Ovary (tissue), 3 donors: ENCODE measurements at regions not wholly inside any gene's neighbourhood (a gene's known extent, or its start where the extent isn't known, plus 50 kb on each side); places are given as distances from the start of the nearest gene placed in this dataset.

Experiments
- EP300 ChIP-seq: sonication (generic); formaldehyde crosslinking; IDR thresholded peaks from one replicate; pipeline ENCODE4 v1.6.1; 2017; ENCODE audit warnings: antibody characterized with exemption
- POLR2A ChIP-seq: fragments of 450-650 bp; IDR thresholded peaks from one replicate; pipeline ENCODE4 v1.6.1; 2017; ENCODE audit warnings: antibody characterized with exemption, mild to moderate bottlenecking, moderate library complexity
- TF ChIP-seq, protein P1 (sequence below), 3 donors: fragments of 450-650 bp in 2 of 3; fragments of 200-600 bp in 1 of 3; IDR thresholded peaks; one replicate each; pipeline versions ENCODE4 v1.5.1 to v1.8.0; 2016 to 2022; ENCODE audit warnings: antibody characterized with exemption in 3 of 3, mild to moderate bottlenecking in 1 of 3
- donor health status: DM: no; HTN: no; CAD: no.

DNA sequence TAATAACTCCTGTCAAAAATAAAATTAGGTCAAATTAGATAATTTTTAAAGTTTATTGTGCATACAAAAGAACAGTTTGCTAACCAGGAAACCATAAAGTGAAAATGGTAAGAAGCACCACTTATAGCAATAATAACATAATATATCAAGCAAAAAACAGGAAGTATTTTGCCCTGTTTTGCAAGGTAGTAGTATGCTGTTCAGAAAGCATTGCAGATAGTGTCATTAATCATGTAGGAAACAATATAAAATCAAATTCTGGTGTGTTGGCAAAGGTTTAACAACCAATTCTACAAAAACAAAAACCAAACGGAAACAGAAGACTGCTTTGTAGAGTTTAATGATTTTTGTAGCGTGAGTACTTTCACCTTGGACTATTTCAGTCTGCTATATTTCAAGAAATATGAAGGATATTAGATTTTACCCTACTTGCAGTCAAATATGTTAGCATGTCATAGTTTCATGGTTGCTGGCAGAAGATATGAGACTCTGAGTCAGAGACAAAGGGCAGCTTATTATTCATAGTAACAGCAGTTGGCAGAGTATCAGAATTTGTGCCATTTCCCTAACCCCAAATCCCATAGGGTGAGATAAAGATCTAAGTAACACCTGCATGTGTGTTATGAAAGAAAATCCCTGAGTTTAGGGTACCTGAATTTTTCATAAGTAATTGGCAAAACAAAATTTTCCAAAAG is 729.0 kb upstream of the BRINP3 start:
- TF ChIP-seq, protein P1, sequence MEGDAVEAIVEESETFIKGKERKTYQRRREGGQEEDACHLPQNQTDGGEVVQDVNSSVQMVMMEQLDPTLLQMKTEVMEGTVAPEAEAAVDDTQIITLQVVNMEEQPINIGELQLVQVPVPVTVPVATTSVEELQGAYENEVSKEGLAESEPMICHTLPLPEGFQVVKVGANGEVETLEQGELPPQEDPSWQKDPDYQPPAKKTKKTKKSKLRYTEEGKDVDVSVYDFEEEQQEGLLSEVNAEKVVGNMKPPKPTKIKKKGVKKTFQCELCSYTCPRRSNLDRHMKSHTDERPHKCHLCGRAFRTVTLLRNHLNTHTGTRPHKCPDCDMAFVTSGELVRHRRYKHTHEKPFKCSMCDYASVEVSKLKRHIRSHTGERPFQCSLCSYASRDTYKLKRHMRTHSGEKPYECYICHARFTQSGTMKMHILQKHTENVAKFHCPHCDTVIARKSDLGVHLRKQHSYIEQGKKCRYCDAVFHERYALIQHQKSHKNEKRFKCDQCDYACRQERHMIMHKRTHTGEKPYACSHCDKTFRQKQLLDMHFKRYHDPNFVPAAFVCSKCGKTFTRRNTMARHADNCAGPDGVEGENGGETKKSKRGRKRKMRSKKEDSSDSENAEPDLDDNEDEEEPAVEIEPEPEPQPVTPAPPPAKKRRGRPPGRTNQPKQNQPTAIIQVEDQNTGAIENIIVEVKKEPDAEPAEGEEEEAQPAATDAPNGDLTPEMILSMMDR (IDR thresholded peaks at IDR 0.05), result no peak
- no peak for TF ChIP-seq POLR2A
- no peak for TF ChIP-seq EP300
